GM23338 (cell line): ENCODE measurements at regions not wholly inside any gene's neighbourhood (a gene's known extent, or its start where the extent isn't known, plus 50 kb on each side); places are given as distances from the start of the nearest gene placed in this dataset.

Source experiments
- CREB1 ChIP-seq: fragments of 250-450 bp; sonication (Bioruptor Pico); IDR thresholded peaks from 2 replicates; pipeline ENCODE4 v1.5.0; 2020; ENCODE audit warnings: low read depth, mild to moderate bottlenecking, moderate library complexity
- EZH2 ChIP-seq: fragments of 200-600 bp; sonication (generic); IDR thresholded peaks from one replicate; pipeline ENCODE4 v1.8.0; 2017; ENCODE audit warnings: antibody characterized with exemption, mild to moderate bottlenecking, low read depth; ENCODE audit not compliant: unreplicated experiment
- EZH2phosphoT487 ChIP-seq: fragments of 200-600 bp; sonication (generic); IDR thresholded peaks from one replicate; pipeline ENCODE4 v1.8.1; 2018; ENCODE audit warnings: antibody characterized with exemption; ENCODE audit not compliant: unreplicated experiment
- JUNB ChIP-seq: IDR thresholded peaks from one replicate; pipeline ENCODE4 v1.6.1; 2016; ENCODE audit warnings: antibody characterized with exemption; ENCODE audit not compliant: unreplicated experiment
- NANOG ChIP-seq: IDR thresholded peaks from 2 replicates; pipeline ENCODE4 v1.6.1; 2016; ENCODE audit warnings: antibody characterized with exemption, borderline replicate concordance
- POLR2AphosphoS5 ChIP-seq: IDR thresholded peaks from 2 replicates; pipeline ENCODE4 v1.6.1; 2016; ENCODE audit warnings: antibody characterized with exemption, low read depth
- REST ChIP-seq: IDR thresholded peaks from one replicate; pipeline ENCODE4 v1.6.1; 2018; ENCODE audit warnings: antibody characterized with exemption; ENCODE audit not compliant: unreplicated experiment
- ZNF331 ChIP-seq: fragments of 250-450 bp; sonication (Bioruptor Pico); IDR thresholded peaks from 2 replicates; pipeline ENCODE4 v1.5.0; 2020; ENCODE audit warnings: low read depth, mild to moderate bottlenecking, moderate library complexity
- TF ChIP-seq, protein P1 (sequence below), 2 experiments: fragments of 200-600 bp in 1 of 2; sonication (generic) in 1 of 2; conservative IDR thresholded peaks; 2 replicates each; pipeline versions ENCODE4 v1.5.1 to v1.6.1; 2016 to 2017; ENCODE audit warnings: antibody characterized with exemption in 2 of 2, low read depth in 2 of 2, mild to moderate bottlenecking in 2 of 2, moderate library complexity in 1 of 2

DNA sequence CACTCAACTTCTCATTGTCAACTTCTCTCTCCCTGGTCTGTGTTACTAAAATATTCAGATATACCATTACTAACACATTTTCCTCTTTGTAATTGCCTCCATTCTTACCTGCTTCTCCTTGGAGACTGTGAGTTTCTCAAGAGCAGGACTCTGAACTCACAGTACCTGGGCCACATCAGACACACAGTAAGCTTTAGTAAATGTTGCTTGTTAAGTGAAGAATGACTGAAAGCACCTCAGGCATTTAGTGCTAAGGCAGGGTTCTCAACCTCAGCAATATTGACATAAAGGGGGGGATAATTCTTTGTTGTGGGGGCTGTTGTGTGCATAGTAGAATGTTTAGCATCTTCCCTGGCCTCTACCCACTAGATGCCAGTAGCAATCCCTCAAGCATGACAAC, 72.0 kb upstream of the RAB11FIP2 start:
- TF ChIP-seq, protein P1, sequence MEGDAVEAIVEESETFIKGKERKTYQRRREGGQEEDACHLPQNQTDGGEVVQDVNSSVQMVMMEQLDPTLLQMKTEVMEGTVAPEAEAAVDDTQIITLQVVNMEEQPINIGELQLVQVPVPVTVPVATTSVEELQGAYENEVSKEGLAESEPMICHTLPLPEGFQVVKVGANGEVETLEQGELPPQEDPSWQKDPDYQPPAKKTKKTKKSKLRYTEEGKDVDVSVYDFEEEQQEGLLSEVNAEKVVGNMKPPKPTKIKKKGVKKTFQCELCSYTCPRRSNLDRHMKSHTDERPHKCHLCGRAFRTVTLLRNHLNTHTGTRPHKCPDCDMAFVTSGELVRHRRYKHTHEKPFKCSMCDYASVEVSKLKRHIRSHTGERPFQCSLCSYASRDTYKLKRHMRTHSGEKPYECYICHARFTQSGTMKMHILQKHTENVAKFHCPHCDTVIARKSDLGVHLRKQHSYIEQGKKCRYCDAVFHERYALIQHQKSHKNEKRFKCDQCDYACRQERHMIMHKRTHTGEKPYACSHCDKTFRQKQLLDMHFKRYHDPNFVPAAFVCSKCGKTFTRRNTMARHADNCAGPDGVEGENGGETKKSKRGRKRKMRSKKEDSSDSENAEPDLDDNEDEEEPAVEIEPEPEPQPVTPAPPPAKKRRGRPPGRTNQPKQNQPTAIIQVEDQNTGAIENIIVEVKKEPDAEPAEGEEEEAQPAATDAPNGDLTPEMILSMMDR (conservative IDR thresholded peaks at IDR 0.05; ENCODE audit: low read depth in 2 of 2) = no peak
- TF ChIP-seq EZH2 = no peak
- no peak for TF ChIP-seq REST
- TF ChIP-seq EZH2phosphoT487 = no peak
- TF ChIP-seq NANOG = no peak
- no peak for TF ChIP-seq POLR2AphosphoS5
- no peak for TF ChIP-seq CREB1 (CRISPR knock-in tag)
- TF ChIP-seq JUNB = no peak
- no peak for TF ChIP-seq ZNF331
